GM18505 (cell line): ENCODE measurements at regions not wholly inside any gene's neighbourhood (a gene's known extent, or its start where the extent isn't known, plus 50 kb on each side); places are given as distances from the start of the nearest gene placed in this dataset.

ENCODE experiments used
- ATAC-seq: cut with Tn5 transposase; IDR thresholded peaks from one replicate; pipeline ENCODE4 v1.9.1; 2021; ENCODE audit not compliant: unreplicated experiment
- POLR2A ChIP-seq: IDR thresholded peaks from 4 replicates; pipeline ENCODE4 v1.6.1; 2011; ENCODE audit warnings: borderline replicate concordance; ENCODE audit not compliant: insufficient read depth, insufficient read length; ENCODE audit errors: extremely low read depth

DNA sequence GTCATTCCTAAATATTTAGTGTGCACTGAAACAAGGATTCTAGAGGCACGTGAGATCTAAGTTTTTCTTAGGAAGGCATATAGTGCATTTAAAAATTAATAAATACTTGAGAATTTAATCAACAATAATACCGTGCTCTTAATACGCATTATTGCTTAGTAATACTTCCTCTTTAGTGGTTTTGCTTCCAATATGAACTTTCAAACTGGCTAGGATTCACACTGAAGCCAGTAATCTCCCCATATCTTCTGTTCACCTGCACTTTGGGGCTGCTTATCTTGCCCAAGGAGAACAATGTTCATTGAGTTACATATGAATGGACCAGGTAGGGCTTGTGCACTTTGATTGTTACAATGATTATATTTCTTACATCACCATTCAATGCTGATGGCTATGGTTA, 180.5 kb upstream of the RIOK2 start:
- no peak for ATAC-seq

DNA sequence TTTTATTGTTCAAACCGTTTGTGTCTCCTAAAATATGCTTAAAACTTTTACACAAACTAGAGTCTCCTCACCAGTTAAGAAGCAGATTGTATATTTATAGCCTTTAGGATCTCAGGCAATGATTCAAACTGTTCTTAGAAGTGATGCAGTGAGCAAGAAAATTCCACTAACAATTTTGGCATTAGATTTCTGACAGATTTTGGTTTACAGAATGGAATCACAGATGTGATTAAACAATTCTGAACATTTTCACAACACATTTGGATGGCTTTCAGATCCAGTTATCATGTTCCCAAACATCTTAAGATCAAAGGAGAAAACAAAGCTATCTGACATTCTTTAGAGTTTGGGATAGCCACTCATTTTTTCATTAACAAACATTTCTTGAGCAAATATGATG, 181.7 kb upstream of the RIOK2 start:
- ATAC-seq, result no peak
- no peak for TF ChIP-seq POLR2A

More for the DNA sequence above, 180.5 kb upstream of the RIOK2 start:
- TF ChIP-seq POLR2A, result no peak

DNA sequence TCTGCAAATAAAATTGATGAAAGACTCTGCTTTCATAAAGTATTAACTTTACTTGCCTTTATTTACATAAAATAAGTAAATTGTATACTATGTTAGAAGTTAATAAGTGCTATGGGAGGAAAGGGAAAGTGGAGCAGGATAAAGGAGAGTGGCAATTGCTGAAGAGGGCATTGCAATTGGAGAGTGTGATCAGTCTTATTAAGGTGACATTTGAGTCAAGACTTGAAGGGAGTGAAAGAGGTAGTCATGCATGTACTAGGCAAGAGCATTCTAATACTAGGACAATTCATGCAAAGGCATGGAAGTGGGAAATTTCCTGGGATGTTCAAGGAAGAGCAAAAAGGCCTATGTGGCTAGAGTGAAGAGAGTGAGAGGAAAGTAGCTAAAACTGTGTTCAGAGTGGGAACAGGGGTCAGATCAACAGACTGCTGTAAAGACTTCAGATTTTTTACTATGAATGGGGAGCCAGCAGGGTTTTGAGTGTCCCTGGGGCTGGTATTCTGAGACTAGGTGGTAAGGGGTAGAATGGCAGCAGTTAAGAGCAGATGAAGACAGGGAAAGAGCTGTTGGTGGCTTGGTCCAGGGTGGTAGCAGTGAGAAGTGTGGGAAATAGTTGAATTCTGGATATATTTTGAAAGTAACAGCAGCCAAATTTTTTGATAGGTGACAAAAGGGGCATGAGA, 182.3 kb upstream of the RIOK2 start:
- no peak for TF ChIP-seq POLR2A
- no peak for ATAC-seq

DNA sequence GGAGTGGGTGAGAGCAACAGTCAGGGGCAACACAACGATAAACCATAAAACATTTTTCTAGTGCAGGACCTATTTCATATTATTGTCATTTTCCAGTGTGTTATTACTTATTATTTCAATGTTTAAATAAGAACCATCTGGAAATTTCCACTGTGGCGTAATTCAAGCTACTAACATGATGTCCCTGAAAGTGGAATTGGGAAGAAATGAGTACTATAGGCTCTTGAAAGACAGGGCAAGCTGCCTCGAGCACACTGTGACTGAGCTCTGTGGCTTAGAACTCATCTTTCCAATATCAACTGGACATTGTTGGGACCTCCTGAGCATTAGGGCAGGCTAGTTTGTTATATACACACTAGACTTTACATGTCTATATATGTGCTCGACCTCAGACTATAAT, 182.9 kb upstream of the RIOK2 start:
- TF ChIP-seq POLR2A, result no peak
- no peak for ATAC-seq

DNA sequence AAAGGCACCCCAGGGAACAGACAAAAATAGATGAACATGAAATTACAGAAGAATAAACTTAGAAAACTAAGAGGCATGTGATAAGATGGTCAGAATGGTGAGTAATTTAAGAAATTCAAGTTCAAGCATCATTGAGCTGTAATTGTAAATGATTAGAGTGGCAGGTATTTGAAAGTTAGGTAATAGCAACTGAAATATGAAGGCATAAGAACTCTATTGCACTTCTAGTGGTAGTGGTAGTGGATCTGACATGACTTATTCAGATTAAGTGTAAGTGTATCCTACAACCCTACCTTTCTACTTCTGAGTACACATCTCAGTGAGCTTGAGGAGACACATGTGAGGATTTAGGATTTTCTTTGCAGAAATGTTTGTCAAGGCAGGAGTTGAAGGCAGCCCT, 192.9 kb upstream of the RIOK2 start:
- no peak for ATAC-seq
- TF ChIP-seq POLR2A, result no peak

DNA sequence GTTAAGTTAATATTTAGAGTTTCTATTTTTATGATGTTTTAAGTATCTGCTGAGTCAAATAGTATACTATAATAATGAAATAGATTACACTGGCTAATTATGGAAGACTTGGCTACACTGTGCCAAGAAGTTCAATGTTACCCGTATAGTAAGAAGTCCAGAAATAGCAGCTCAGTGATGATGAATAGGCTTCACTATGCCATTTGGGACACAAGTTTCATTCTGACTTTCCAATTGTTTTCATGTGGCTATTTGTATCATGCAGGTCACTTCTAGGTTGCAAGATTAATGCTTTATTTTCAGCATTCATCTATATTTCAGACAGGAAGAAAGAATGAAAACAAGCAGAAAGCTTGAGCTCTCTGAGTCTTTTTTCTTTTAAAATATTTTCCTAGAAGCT, 194.5 kb upstream of the RIOK2 start:
- no peak for TF ChIP-seq POLR2A

DNA sequence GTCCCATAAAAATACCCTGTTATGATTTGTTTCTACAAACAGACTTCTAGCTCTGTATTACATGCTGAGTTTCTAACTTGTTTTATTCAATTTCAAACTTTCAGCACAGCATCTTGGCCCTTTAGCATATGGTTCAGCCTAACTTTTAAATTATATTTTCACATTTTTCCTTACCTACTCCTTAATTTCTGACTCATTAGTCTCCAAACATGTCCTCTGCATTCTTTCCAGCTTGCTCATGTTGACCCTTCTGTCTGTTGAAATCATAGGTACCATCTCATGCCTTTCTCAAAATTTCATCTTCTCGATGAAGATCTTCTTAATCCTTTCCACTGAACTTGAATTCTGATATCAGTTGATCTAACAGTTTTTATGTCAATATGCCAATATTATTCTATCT, 200.9 kb upstream of the RIOK2 start:
- ATAC-seq, result no peak
- no peak for TF ChIP-seq POLR2A

More for the DNA sequence above, 194.5 kb upstream of the RIOK2 start:
- ATAC-seq, result no peak

DNA sequence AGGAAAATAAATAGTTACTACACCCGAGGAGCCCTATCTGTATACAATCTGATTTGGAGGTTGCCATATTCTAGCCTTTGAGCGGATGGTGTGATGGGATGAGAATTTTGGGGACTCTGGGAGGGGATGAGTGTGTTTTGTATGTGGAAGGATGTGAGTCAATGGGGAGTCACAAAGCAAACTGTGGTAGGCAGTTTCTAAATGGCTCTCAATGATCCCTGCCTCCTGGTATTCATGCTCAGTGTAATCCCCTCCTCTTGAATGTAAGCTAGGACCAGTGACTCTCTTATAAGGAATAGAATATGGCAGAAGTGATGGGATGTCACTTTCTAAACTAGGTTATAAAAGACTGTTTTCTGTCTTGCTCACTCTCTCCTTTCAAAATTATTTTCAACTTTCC, 205.7 kb upstream of the RIOK2 start:
- no peak for TF ChIP-seq POLR2A
- no peak for ATAC-seq

DNA sequence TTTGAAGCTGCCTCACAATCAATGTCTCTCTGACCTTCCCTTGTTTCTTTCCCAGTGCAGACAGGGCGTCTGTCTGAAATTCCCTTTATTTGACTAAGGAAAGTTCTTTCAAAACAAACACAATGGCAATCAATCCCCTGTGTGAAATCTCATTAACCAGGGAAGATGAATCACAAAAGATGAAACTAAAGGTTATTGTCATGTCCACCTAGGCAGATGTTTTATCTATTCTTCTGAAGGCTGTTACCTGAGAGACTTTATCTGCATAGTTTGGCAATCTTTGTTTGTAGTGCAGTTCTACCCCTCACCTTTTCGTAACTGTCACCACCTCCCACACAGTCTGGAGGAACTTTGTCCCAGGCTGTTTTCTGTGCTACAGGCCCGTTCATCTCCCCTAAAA, 217.5 kb upstream of the RIOK2 start:
- no peak for ATAC-seq
- no peak for TF ChIP-seq POLR2A

DNA sequence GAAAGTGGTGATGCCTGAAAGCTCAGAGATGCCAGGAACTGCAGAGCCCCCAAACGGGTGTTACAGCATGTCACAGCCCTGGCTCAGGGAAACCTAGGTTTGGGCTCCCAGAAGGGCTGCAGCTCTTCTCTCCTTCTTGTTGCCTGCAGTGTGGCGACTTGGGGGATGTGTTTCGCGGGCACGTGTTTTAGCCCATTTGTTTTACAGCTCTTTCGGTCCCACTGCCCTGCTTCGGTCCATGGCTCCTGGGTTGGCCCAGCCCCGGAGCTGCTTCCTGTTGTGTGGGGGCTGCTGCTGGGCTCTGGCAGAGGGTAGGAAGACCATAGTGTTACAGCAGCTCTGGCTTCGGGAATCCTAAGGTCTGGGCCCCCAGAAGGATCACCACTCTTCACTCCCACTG, 222.9 kb upstream of the RIOK2 start:
- TF ChIP-seq POLR2A, result no peak
- ATAC-seq, result no peak

DNA sequence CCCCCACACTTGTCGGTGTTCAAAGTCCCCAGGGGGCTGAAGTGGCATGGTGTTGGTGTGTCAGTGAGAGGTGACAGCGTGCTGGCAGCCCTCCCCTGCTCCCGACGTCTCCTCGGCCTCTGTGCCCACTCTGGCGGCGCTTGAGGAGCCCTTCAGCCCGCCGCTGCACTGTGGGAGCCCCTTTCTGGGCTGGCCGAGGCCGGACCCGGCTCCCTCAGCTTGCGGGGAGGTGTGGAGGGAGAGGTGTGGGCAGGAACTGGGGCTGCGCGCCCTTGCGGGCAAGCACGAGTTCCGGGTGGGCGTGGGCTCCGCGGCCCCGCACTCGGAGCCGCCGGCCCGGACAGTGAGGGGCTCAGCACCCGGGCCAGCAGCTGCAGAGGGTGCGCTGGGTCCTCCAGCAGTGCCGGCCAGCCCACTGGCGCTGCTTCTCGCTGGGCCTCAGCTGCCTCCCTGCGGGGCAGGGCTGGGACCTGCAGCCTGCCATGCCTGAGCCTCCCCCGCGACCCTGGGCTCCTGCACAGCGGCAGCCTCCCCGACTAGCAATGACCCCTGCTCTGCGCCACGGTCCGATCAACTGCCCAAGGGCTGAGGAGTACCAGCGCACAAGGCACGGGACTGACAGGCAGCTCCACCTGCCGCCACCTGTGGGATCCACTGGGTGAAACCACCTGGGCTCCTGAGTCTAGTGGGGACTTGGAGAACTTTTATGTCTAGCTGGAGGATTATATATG, 224.1 kb upstream of the RIOK2 start:
- ATAC-seq, result no peak
- no peak for TF ChIP-seq POLR2A

DNA sequence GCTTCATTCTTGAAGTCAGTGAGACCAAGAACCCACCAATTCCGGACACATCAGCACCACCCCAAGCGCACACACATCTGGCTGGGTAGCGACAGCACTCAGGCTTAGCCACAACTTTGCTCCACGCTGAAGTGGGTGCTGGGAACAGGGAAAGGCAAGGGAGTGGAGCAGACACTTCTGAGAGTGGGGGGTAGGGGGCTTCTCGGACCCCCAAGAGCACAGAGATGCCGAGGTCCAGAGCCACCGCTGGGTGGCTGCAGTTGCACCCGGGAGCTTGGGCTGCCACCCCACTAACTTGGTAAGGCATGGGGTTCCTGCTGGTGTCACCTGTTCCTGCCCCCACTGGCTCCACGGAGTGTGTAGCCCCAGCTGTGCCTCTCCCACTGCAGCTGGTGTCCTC, 225.3 kb upstream of the RIOK2 start:
- TF ChIP-seq POLR2A, result no peak
- ATAC-seq, result no peak

DNA sequence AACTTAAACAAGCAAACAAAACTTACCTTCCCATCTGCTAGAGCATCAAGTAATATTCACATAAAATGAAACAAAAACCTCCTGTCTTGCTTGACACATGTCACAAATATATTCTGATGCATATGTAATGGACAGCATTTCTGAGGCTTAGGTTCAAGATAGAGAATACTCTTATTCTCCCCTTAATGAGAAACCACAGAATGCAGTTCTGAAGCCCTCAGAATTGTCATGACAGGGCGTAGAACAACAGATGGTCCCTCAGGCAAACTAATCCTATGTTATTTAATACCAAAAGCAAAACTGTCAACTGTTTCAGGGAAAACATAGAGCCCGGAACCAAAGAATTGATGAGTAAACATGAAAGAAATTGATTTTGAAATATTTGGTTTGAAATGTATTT, 229.9 kb upstream of the RIOK2 start:
- no peak for ATAC-seq
- no peak for TF ChIP-seq POLR2A

DNA sequence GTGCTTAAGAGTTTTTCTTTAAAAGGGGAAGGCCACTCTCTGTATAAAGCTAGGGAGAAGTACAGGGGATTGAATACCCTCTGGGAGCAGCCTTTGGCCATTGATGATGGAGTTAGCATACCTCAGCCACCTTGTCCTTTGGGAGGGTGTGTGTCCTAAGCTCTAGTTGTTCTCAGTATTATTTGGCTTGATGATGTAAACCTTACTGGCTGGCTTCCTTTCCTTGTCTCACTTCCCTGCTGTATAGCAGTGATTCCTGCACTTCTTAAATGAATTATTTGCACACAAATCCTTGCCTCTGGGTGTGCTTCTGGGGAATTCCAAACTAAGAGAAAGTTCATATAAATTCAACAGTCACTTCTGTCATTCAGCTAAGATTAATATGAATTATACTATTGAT, 234.9 kb upstream of the RIOK2 start:
- TF ChIP-seq POLR2A, result no peak
- no peak for ATAC-seq
